Panc1 (cell line): ENCODE measurements at regions not wholly inside any gene's neighbourhood (a gene's known extent, or its start where the extent isn't known, plus 50 kb on each side); places are given as distances from the start of the nearest gene placed in this dataset.

ENCODE experiments used
- ATAC-seq: fragments of 200-7000 bp; cut with Tn5 transposase; 2 replicates; pipeline ENCODE4 v1.9.1; 2020; ENCODE audit warnings: mild to moderate bottlenecking, moderate library complexity
- BruUV-seq: library from RNA; stranded (reverse); fragments of 400-500 nt; replicated peaks from 2 replicates; lab custom pipeline; 2021; lab: Mats Ljungman, UMichigan
- CTCF ChIA-PET: fragments of 300-600 bp; sonication (Branson Sonifier 250); formaldehyde crosslinking; loops from one replicate; lab custom pipeline; 2022; ENCODE audit warnings: antibody characterized with exemption; lab: Charles Lee
- POLR2A ChIA-PET: fragments of 300-600 bp; sonication (Branson Sonifier 250); formaldehyde crosslinking; loops from one replicate; lab custom pipeline; 2022; ENCODE audit warnings: antibody characterized with exemption; lab: Charles Lee
- DNase-seq: peaks from one replicate; pipeline ENCODE4 v3.0.0-alpha.2; 2010; ENCODE audit warnings: low read depth, low spot score
- H3K27ac ChIP-seq: 2 replicates; pipeline ENCODE4 v1.5.1; 2011; ENCODE audit warnings: mild to moderate bottlenecking, low read length, inconsistent platforms
- H3K27me3 ChIP-seq: fragments of 200-500 bp; sonication (Bioruptor generic); 2 replicates; pipeline ENCODE4 v1.6.0; 2014; ENCODE audit warnings: low read length, inconsistent platforms; ENCODE audit not compliant: control insufficient read depth, insufficient read depth
- H3K36me3 ChIP-seq: fragments of 200-500 bp; sonication (Bioruptor generic); 2 replicates; pipeline ENCODE4 v1.5.1; 2014; ENCODE audit warnings: inconsistent platforms, mild to moderate bottlenecking, low read length, moderate library complexity; ENCODE audit not compliant: control insufficient read depth, insufficient read depth
- H3K4me1 ChIP-seq: 2 replicates; pipeline ENCODE4 v1.5.1; 2011; ENCODE audit warnings: inconsistent platforms, mild to moderate bottlenecking, low read length, moderate library complexity; ENCODE audit not compliant: control insufficient read depth, insufficient read depth
- H3K4me3 ChIP-seq, 2 experiments: 2 replicates each; pipeline ENCODE4 v1.5.1; 2011 to 2012; ENCODE audit warnings: low read depth in 2 of 2, low read length in 2 of 2, mild to moderate bottlenecking in 2 of 2, inconsistent platforms in 1 of 2, moderate library complexity in 1 of 2
- H3K9me3 ChIP-seq: fragments of 200-500 bp; sonication (Bioruptor generic); 2 replicates; pipeline ENCODE4 v1.5.1; 2014; ENCODE audit warnings: low read depth, mild to moderate bottlenecking, inconsistent platforms, low read length, moderate library complexity; ENCODE audit not compliant: control insufficient read depth, insufficient read depth
- SIN3A ChIP-seq: IDR thresholded peaks from 2 replicates; pipeline ENCODE4 v1.6.1; 2012; ENCODE audit warnings: low read depth, mild to moderate bottlenecking, low read length, moderate library complexity, borderline replicate concordance; ENCODE audit not compliant: insufficient read depth
- TCF7L2 ChIP-seq: IDR thresholded peaks from 2 replicates; pipeline ENCODE4 v1.6.1; 2011; ENCODE audit warnings: mild to moderate bottlenecking, low read depth, low read length, inconsistent platforms
- in situ Hi-C: cut with HindIII; loops from 2 replicates; pipeline ENCODE4 v1.10.0; 2016; ENCODE audit warnings: low sequenced_read_pairs, low pct_unique_long_range_greater_than_20kb
- intact Hi-C: fragments of 100-400 bp; cut with micrococcal nuclease; formaldehyde crosslinking; loops from one replicate; pipeline ENCODE4 v1.10.0; 2022; ENCODE audit not compliant: unreplicated experiment
- TF ChIP-seq, protein P1 (sequence below): fragments of 450-650 bp; IDR thresholded peaks from 2 replicates; pipeline ENCODE4 v1.5.1; 2017; ENCODE audit warnings: mild to moderate bottlenecking
- TF ChIP-seq, protein P2 (sequence below), 2 experiments: IDR thresholded peaks; 2 replicates each; pipeline ENCODE4 v1.6.1; 2011 to 2012; ENCODE audit warnings: low read depth in 2 of 2, control low read depth in 1 of 2, low read length in 1 of 2, mild to moderate bottlenecking in 1 of 2, moderate library complexity in 1 of 2; ENCODE audit not compliant: insufficient read depth in 1 of 2

DNA sequence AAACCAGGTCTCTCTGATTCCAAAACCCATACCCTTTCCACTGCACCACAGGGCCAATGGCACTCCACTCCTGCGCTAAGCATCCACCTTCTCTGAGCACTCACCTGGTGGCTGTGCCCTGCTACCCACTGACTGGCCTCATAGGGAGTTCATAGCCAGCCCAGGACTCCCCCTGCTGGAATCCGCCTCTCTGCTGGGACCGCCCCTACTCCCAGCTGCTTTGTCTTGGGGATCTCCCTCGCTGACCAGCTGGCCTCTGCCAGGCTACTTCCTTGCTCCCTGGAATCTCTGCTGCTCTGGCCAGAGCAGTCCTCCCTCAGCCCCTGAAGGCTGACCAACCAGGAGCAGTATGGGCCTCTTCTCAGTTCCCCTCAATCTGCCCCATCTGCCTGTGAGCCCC, 129.7 kb downstream of the FAXC start:
- TF ChIP-seq, protein P1, sequence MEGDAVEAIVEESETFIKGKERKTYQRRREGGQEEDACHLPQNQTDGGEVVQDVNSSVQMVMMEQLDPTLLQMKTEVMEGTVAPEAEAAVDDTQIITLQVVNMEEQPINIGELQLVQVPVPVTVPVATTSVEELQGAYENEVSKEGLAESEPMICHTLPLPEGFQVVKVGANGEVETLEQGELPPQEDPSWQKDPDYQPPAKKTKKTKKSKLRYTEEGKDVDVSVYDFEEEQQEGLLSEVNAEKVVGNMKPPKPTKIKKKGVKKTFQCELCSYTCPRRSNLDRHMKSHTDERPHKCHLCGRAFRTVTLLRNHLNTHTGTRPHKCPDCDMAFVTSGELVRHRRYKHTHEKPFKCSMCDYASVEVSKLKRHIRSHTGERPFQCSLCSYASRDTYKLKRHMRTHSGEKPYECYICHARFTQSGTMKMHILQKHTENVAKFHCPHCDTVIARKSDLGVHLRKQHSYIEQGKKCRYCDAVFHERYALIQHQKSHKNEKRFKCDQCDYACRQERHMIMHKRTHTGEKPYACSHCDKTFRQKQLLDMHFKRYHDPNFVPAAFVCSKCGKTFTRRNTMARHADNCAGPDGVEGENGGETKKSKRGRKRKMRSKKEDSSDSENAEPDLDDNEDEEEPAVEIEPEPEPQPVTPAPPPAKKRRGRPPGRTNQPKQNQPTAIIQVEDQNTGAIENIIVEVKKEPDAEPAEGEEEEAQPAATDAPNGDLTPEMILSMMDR, result peak; percentile 45
- no peak for TF ChIP-seq TCF7L2
- H3K9me3 ChIP-seq, result no peaks in the 10 kb centered on the region
- no peaks in the 10 kb centered on the region for H3K27me3 ChIP-seq
- ATAC-seq (peak; percentile 76), DNase-seq (no peak)
- no peak overlapping the region for H3K4me3 ChIP-seq
- no TSS peak for BruUV-seq
- intact Hi-C loops (no loop called here), in situ Hi-C loops (no loop called here)
- no peaks in the 10 kb centered on the region; the same call in 1 of the 2 replicates for H3K36me3 ChIP-seq
- H3K27ac ChIP-seq, result no peak overlapping the region
- CTCF ChIA-PET, result interaction anchor here (0.5 kb wide), 1 partner anchor 1738 kb away, joined by 10 read pairs; no protein-coding TSS in a partner anchor
- no peaks in the 10 kb centered on the region for H3K4me1 ChIP-seq
- POLR2A ChIA-PET, result no interaction called here

DNA sequence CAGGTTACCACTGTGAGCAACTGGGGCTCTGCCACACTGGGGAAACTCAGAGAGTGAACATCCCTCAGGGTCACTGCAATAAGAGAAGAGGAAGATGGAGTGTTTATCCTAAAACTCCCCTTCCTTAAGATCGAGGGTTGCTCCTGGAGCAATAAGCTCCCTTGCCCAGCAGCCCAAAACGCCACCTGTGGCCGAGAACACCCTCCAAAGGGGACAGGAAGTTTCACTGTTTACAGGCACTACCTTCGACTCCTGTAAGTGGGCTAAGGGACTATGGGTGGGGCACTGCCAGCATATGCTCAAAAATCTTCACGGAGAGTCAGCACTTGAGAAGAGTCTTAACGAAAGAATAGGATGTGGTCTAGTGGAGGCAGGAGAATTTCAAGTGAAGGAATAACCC, 132.5 kb downstream of the FAXC start:
- no TSS peak for BruUV-seq
- ATAC-seq, result no peak
- in situ Hi-C loops, result no loop called here

More for the DNA sequence above, 132.5 kb downstream of the FAXC start:
- TF ChIP-seq, protein P1, result no peak
- TF ChIP-seq, protein P2, sequence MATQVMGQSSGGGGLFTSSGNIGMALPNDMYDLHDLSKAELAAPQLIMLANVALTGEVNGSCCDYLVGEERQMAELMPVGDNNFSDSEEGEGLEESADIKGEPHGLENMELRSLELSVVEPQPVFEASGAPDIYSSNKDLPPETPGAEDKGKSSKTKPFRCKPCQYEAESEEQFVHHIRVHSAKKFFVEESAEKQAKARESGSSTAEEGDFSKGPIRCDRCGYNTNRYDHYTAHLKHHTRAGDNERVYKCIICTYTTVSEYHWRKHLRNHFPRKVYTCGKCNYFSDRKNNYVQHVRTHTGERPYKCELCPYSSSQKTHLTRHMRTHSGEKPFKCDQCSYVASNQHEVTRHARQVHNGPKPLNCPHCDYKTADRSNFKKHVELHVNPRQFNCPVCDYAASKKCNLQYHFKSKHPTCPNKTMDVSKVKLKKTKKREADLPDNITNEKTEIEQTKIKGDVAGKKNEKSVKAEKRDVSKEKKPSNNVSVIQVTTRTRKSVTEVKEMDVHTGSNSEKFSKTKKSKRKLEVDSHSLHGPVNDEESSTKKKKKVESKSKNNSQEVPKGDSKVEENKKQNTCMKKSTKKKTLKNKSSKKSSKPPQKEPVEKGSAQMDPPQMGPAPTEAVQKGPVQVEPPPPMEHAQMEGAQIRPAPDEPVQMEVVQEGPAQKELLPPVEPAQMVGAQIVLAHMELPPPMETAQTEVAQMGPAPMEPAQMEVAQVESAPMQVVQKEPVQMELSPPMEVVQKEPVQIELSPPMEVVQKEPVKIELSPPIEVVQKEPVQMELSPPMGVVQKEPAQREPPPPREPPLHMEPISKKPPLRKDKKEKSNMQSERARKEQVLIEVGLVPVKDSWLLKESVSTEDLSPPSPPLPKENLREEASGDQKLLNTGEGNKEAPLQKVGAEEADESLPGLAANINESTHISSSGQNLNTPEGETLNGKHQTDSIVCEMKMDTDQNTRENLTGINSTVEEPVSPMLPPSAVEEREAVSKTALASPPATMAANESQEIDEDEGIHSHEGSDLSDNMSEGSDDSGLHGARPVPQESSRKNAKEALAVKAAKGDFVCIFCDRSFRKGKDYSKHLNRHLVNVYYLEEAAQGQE (IDR thresholded peaks at IDR 0.05; ENCODE audit: insufficient read depth in 1 of 2, low read depth in 2 of 2, low read length in 1 of 2), result no peak
- TF ChIP-seq SIN3A, result no peak
- no peak for DNase-seq
- no peaks in the 10 kb centered on the region for H3K27me3 ChIP-seq
- no peaks in the 10 kb centered on the region; the same call in 1 of the 2 replicates for H3K36me3 ChIP-seq
- intact Hi-C loops, result no loop called here
- POLR2A ChIA-PET, result no interaction called here
- CTCF ChIA-PET, result no interaction called here
- H3K9me3 ChIP-seq, result no peaks in the 10 kb centered on the region
- no peak overlapping the region for H3K27ac ChIP-seq
- no peaks in the 10 kb centered on the region for H3K4me1 ChIP-seq
- H3K4me3 ChIP-seq, result no peak overlapping the region
